DMS153 treated with DMSO at 0.1 percent for 48 hours (cell line): ENCODE measurements at regions not wholly inside any gene's neighbourhood (a gene's known extent, or its start where the extent isn't known, plus 50 kb on each side); places are given as distances from the start of the nearest gene placed in this dataset.
A peak's percentile ranks its signal among the peaks of the same experiment; 100 is the strongest.
"Not testable (repeated sequence)": the region's sequence is repeated elsewhere in the genome, so short reads cannot be mapped to it uniquely, and the experiment has no call there.

Experiments used
- DNase-seq: peaks from one replicate; lab custom pipeline; 2025; ENCODE audit not compliant: unreplicated experiment; lab: John Stamatoyannopoulos, UW

- DNase-seq: no peak
These were observed 115.1 kb downstream of the OTOR start for GRCh38 chr20:16863303-16863702.

- DNase-seq: no peak
These were observed 115.9 kb downstream of the OTOR start for GRCh38 chr20:16864069-16864468.

- DNase-seq: no peak
These were observed 116.8 kb downstream of the OTOR start for GRCh38 chr20:16864963-16865362.

- no peak for DNase-seq
These were observed 117.2 kb downstream of the OTOR start for GRCh38 chr20:16865406-16865805.

- not testable (repeated sequence) for DNase-seq
These were observed 125.0 kb downstream of the OTOR start for GRCh38 chr20:16873124-16873523.

GRCh38 chr20:16877053-16877554 is 128.9 kb downstream of the OTOR start:
- DNase-seq: no peak

- no peak for DNase-seq
These were observed 137.6 kb downstream of the OTOR start for GRCh38 chr20:16885746-16886145.

- no peak for DNase-seq
These were observed 150.3 kb downstream of the OTOR start for GRCh38 chr20:16898433-16898832.

- no peak for DNase-seq
These were observed 154.5 kb downstream of the OTOR start for GRCh38 chr20:16902662-16903061.

GRCh38 chr20:16904751-16905150 is 156.6 kb downstream of the OTOR start:
- no peak for DNase-seq

- no peak for DNase-seq
These were observed 166.1 kb downstream of the OTOR start for GRCh38 chr20:16914277-16914676.

GRCh38 chr20:16916165-16916564 is 168.0 kb downstream of the OTOR start:
- no peak for DNase-seq

GRCh38 chr20:16917636-16918035 is 169.5 kb downstream of the OTOR start:
- DNase-seq: no peak

GRCh38 chr20:16918366-16918765 is 170.2 kb downstream of the OTOR start:
- no peak for DNase-seq

- no peak for DNase-seq
These were observed 171.7 kb downstream of the OTOR start for GRCh38 chr20:16919841-16920240.

GRCh38 chr20:16922834-16923233 is 174.7 kb downstream of the OTOR start:
- no peak for DNase-seq

GRCh38 chr20:16926626-16927430 is 178.7 kb downstream of the OTOR start:
- DNase-seq: peak; percentile 90

GRCh38 chr20:16929756-16930155 is 181.6 kb downstream of the OTOR start:
- no peak for DNase-seq

GRCh38 chr20:16930656-16931055 is 182.5 kb downstream of the OTOR start:
- DNase-seq: no peak

GRCh38 chr20:16939051-16939450 is 190.9 kb downstream of the OTOR start:
- no peak for DNase-seq

GRCh38 chr20:16940701-16941100 is 192.5 kb downstream of the OTOR start:
- no peak for DNase-seq

GRCh38 chr20:16942051-16942450 is 193.9 kb downstream of the OTOR start:
- DNase-seq: no peak

GRCh38 chr20:16942756-16943155 is 194.6 kb downstream of the OTOR start:
- DNase-seq: no peak
